ENCODE measurements at regions not wholly inside any gene's neighbourhood (a gene's known extent, or its start where the extent isn't known, plus 50 kb on each side); places are given as distances from the start of the nearest gene placed in this dataset.
"Not testable (repeated sequence)": the region's sequence is repeated elsewhere in the genome, so short reads cannot be mapped to it uniquely, and the experiment has no call there.

DNA sequence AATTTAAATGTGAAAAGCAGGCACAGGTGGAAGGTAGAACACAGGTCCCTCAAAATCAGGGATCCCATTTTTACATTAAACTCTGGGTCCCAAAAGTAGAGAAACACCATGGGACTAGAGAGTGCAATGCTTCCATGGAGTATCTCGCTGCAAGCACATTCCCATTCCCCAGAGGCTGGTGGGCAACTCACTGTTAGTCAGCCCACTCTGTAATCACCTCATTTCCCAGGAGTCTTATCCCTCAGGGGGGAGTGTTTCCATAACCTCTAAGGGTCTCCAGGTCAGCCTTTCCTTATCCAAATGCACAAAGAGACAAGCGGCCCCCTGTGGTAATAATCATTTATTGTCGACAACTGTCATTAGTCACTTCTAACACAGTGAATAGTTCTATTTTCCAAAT, 490.1 kb upstream of the LRRC7 start:
- Histone ChIP-seq H3K4me3 (no peak overlapping the region), H3K27ac (no peak overlapping the region)
- DNase-seq (ENCODE audit: low spot score), result no peak
- TF ChIP-seq, protein P1, sequence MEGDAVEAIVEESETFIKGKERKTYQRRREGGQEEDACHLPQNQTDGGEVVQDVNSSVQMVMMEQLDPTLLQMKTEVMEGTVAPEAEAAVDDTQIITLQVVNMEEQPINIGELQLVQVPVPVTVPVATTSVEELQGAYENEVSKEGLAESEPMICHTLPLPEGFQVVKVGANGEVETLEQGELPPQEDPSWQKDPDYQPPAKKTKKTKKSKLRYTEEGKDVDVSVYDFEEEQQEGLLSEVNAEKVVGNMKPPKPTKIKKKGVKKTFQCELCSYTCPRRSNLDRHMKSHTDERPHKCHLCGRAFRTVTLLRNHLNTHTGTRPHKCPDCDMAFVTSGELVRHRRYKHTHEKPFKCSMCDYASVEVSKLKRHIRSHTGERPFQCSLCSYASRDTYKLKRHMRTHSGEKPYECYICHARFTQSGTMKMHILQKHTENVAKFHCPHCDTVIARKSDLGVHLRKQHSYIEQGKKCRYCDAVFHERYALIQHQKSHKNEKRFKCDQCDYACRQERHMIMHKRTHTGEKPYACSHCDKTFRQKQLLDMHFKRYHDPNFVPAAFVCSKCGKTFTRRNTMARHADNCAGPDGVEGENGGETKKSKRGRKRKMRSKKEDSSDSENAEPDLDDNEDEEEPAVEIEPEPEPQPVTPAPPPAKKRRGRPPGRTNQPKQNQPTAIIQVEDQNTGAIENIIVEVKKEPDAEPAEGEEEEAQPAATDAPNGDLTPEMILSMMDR (IDR thresholded peaks at IDR 0.05), result no peak

DNA sequence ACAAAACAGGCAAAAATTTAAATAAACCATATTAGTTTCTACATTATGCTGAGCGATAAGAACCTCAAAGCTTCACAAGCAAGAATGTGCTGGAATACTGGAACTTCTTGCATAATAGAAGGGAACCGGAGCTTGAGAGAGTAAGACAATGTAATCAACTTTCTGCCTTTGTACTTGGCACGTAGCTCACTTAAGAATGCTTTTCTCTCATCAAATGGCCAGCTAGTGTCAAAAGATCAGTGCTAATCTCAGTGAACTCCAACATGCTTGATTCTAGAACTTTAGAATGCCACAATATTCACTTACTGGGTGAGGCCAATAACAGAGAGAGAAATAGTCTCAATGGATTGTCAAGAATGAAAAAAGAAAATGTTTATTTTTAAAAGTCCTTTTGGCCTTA, 486.1 kb upstream of the LRRC7 start:
- no peak for DNase-seq (ENCODE audit: low spot score)
- TF ChIP-seq, protein P1 (IDR thresholded peaks at IDR 0.05), result no peak
- H3K4me3 ChIP-seq, result no peak overlapping the region
- no peak overlapping the region for H3K27ac ChIP-seq

DNA sequence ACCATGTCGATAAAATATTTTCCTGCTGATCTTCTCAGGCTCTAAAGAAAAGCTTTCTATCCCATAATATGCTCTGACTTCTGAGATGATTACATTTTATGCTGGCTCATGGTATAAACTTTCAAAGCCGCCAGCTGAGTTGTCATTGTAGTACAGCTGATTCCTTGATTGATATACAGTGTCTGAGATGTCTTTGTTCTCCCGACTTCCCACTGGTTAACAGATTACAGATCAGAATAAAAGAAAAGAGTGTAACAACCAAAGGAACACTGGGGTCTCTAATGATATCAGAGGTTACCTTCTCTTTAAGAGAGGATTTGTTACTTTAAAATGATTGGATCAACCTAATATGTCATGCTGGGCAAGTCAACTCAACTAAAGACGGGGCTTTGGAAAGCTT, 485.4 kb upstream of the LRRC7 start:
- H3K27ac ChIP-seq, result no peak overlapping the region
- TF ChIP-seq, protein P1 (IDR thresholded peaks at IDR 0.05), result no peak

DNA sequence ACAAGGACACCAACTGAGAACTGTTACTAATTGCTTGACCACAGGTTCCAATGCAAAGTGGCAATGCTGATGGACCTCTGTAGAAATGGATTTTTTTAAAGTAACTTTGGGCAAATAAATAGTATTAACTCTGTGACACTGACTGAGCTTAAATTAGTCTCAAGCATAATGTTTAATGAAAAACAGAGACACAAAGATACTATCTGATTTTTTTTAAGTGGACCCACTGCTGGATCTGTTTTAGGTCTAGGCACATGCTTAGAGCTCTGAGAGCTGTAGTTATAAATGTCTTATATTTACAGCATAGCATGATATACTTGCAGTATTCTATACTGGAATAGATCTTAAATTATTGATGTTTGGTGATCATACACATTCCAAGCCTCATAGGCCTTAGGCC, 481.6 kb upstream of the LRRC7 start:
- no peak for DNase-seq (ENCODE audit: low spot score)
- H3K27ac ChIP-seq, result no peak overlapping the region
- no peak overlapping the region for H3K4me3 ChIP-seq
- TF ChIP-seq, protein P1 (IDR thresholded peaks at IDR 0.05), result no peak

More for the DNA sequence above, 485.4 kb upstream of the LRRC7 start:
- no peak for DNase-seq (ENCODE audit: low spot score)
- no peak overlapping the region for H3K4me3 ChIP-seq

DNA sequence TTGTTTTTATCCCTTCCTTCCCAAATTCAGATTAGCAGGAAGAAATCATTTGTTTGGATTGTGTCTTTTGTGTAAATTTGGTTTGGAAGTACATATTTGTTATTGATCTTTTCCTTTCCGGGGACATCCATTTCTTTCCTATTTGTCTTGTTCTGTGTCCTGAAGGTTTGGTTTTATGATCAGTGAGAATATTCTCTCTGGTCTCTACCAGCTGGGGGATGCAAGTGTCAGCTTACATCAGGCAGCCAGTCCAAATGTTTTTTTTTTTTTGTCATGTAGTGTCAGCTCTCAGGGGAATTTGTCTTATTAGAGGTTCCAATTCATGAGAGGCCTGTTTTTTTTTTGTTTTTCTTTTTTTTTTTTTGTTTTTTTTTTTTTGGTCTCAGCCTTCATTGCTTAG, 479.2 kb upstream of the LRRC7 start:
- no peak overlapping the region for H3K4me3 ChIP-seq
- TF ChIP-seq, protein P1 (IDR thresholded peaks at IDR 0.05), result no peak
- DNase-seq (ENCODE audit: low spot score), result no peak
- no peak overlapping the region for H3K27ac ChIP-seq

DNA sequence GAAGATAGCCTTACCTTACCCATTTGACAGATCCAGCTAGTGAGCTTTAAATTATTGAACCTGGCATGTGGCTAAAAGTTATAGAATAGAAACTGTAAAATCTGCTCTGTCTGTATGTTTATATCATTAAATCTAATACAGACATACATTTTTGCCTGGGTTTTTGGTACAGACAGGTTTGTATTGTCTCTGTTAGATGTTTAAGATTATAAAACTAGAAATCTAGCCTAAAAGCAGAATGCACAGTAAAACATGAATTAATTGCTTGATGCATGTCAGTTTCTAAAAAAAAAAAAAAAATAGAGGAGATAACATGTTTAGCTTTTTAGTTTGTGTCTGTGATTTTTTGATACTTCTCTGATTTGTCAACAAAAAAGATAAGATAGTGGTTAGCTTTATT, 477.6 kb upstream of the LRRC7 start:
- Histone ChIP-seq H3K27ac (no peak overlapping the region), H3K4me3 (no peak overlapping the region)
- TF ChIP-seq, protein P1 (IDR thresholded peaks at IDR 0.05), result no peak
- no peak for DNase-seq (ENCODE audit: low spot score)

DNA sequence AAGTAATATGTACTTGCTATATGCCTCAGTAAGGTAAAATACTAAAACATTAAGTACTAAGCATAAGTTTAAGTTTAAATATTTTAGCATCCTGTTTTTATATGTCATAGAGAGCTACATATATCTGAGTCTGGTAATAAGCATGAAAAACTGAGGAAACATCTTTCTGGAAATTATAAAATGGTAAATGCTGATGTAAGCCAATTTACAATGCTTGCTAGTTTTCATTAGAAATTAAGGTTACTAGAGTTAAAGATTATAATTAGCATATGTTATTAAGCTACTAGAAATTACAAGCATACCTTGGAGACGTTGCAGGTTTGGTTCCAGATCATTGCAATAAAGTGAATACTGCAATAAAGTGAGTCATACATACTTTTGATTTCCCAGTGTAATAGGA, 477.0 kb upstream of the LRRC7 start:
- TF ChIP-seq, protein P1 (IDR thresholded peaks at IDR 0.05), result no peak
- no peak overlapping the region for H3K27ac ChIP-seq
- DNase-seq (ENCODE audit: low spot score), result no peak
- H3K4me3 ChIP-seq, result no peak overlapping the region

DNA sequence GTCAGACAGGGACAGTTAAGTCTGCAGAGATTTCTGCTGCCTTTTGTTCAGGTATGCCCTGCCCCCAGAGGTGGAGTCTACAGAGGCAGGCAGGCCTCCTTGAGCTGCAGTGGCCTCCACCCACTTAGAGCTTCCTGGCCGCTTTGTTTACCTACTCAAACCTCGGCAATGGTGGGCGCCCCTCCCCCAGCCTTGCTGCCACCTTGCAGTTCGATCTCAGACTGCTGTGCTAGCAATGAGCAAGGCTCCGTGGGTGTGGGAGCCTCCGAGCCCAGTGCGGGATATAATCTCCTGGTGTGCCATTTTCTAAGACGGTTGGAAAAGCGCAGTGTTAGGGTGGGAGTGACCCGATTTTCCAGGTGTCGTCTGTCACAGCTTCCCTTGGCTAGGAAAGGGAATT, 465.7 kb upstream of the LRRC7 start:
- not testable (repeated sequence) for H3K27ac ChIP-seq; H3K4me3 ChIP-seq; DNase-seq (ENCODE audit: low spot score)
